ENCODE measurements at regions not wholly inside any gene's neighbourhood (a gene's known extent, or its start where the extent isn't known, plus 50 kb on each side); places are given as distances from the start of the nearest gene placed in this dataset.
"Not testable (repeated sequence)": the region's sequence is repeated elsewhere in the genome, so short reads cannot be mapped to it uniquely, and the experiment has no call there.

DNA sequence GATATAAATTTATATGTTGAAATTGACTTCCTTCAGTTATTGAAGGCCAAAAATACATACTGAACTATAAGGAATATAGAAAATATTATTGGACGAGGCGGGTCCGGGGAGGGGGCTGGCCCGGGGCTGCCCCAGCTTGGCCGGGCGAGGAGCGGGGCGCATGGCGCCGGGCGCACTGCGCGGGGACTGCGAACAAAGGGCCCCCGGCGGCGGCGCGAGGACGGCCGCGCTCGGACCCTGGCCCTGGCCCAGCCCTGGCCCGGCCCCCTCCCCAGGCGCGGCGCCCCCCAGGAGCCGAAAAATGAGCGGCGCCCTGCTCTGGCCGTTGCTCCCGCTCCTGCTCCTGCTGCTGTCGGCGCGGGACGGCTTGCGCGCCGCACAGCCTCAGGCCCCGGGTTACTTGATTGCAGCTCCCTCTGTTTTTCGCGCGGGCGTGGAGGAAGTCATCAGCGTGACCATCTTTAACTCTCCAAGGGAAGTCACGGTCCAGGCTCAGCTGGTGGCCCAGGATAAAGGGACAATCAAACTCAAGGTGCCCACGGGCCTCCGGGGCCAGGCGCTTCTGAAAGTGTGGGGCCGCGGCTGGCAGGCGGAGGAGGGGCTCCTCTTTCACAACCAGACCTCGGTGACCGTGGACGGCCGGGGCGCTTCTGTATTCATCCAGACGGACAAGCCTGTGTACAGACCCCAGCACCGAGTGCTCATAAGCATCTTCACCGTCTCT is 1247.6 kb upstream of the PHF14 start:
- TF ChIP-seq CTCF (IDR thresholded peaks at IDR 0.05); TEAD4 (CRISPR knock-in tag; IDR thresholded peaks at IDR 0.05); ELF4 (CRISPR knock-in tag; IDR thresholded peaks at IDR 0.05; ENCODE audit: low read depth); NFYB (CRISPR knock-in tag; conservative IDR thresholded peaks at IDR 0.05; ENCODE audit: low read depth); MAX (CRISPR knock-in tag; IDR thresholded peaks at IDR 0.05); NFE2L1 (CRISPR knock-in tag; IDR thresholded peaks at IDR 0.05): not testable (repeated sequence)

Measured in WTC11 (cell line).